GM12873 (cell line): ENCODE measurements at regions not wholly inside any gene's neighbourhood (a gene's known extent, or its start where the extent isn't known, plus 50 kb on each side); places are given as distances from the start of the nearest gene placed in this dataset.

Source experiments
- CTCF ChIP-seq: IDR thresholded peaks from 2 replicates; pipeline ENCODE4 v1.5.1; 2012; ENCODE audit warnings: low read depth, mild to moderate bottlenecking, moderate library complexity, low read length, control low read depth; ENCODE audit not compliant: insufficient read depth; ENCODE audit errors: missing control alignments

GRCh38 chr11:70604630-70605467, 206.5 kb downstream of the CTTN start:
- TF ChIP-seq CTCF, result no peak

GRCh38 chr11:70605468-70605815, 207.1 kb downstream of the CTTN start:
- no peak for TF ChIP-seq CTCF

GRCh38 chr11:70605846-70606245, 207.5 kb downstream of the CTTN start:
- no peak for TF ChIP-seq CTCF

GRCh38 chr11:70606248-70606950, 208.1 kb downstream of the CTTN start:
- no peak for TF ChIP-seq CTCF

GRCh38 chr11:70606951-70607330, 208.6 kb downstream of the CTTN start:
- TF ChIP-seq CTCF, result no peak

- TF ChIP-seq CTCF, result no peak
Observed at GRCh38 chr11:70607561-70607960, 209.2 kb downstream of the CTTN start.

- no peak for TF ChIP-seq CTCF
Observed at GRCh38 chr11:70608568-70609470, 210.5 kb downstream of the CTTN start.
